HEK293 (cell line): ENCODE measurements at regions not wholly inside any gene's neighbourhood (a gene's known extent, or its start where the extent isn't known, plus 50 kb on each side); places are given as distances from the start of the nearest gene placed in this dataset.
"Not testable (repeated sequence)": the region's sequence is repeated elsewhere in the genome, so short reads cannot be mapped to it uniquely, and the experiment has no call there.

ENCODE experiments used
- CTCF ChIA-PET: fragments of 350-600 bp; formaldehyde crosslinking; extraction: SDS; loops from one replicate; lab custom pipeline; 2021; ENCODE audit warnings: antibody characterized with exemption; lab: Yijun Ruan, JAX
- POLR2A ChIA-PET: fragments of 300-600 bp; formaldehyde crosslinking; extraction: SDS; loops from one replicate; lab custom pipeline; 2020; ENCODE audit warnings: antibody characterized with exemption, inconsistent platforms; lab: Yijun Ruan, JAX
- H3K27ac ChIP-seq: fragments of 200-500 bp; sonication (Bioruptor generic); 2 replicates; pipeline ENCODE4 v1.5.1; 2014; ENCODE audit warnings: low read depth, low read length, control low read depth, inconsistent platforms; ENCODE audit errors: extremely low read depth
- H3K36me3 ChIP-seq, 2 experiments: fragments of 200-500 bp in 1 of 2; sonication (Bioruptor generic) in 1 of 2; 1 replicate in 1 of 2; 2 replicates in 1 of 2; pipeline ENCODE4 v1.5.1; 2014 to 2017; ENCODE audit warnings: inconsistent platforms in 2 of 2, low read length in 2 of 2; ENCODE audit not compliant: control insufficient read depth in 2 of 2, insufficient read depth in 1 of 2
- H3K4me1 ChIP-seq: fragments of 200-500 bp; sonication (Bioruptor generic); 2 replicates; pipeline ENCODE4 v1.5.1; 2014; ENCODE audit warnings: mild to moderate bottlenecking, low read length, inconsistent platforms; ENCODE audit not compliant: control insufficient read depth, insufficient read depth
- H3K4me3 ChIP-seq: 2 replicates; pipeline ENCODE4 v1.5.1; 2011; ENCODE audit warnings: low read depth, mild to moderate bottlenecking, control low read depth, low read length, moderate library complexity
- H3K9me3 ChIP-seq: fragments of 200-500 bp; sonication (Bioruptor generic); 2 replicates; pipeline ENCODE4 v1.5.1; 2014; ENCODE audit warnings: low read depth, low read length, inconsistent platforms; ENCODE audit not compliant: control insufficient read depth, insufficient read depth
- PATZ1 ChIP-seq: fragments of 450-650 bp; formaldehyde crosslinking; IDR thresholded peaks from 2 replicates; pipeline ENCODE4 v1.5.1; 2016; ENCODE audit warnings: missing biosample characterization, missing genetic modification characterization
- REPIN1 ChIP-seq: fragments of 450-650 bp; formaldehyde crosslinking; IDR thresholded peaks from 2 replicates; pipeline ENCODE4 v1.5.1; 2017; ENCODE audit warnings: missing biosample characterization, missing genetic modification characterization, low read depth
- TRIM28 ChIP-seq: IDR thresholded peaks from 2 replicates; pipeline ENCODE4 v1.6.1; 2011; ENCODE audit warnings: low read length, control low read depth, borderline replicate concordance
- ZNF132 ChIP-seq: fragments of 450-650 bp; formaldehyde crosslinking; IDR thresholded peaks from 2 replicates; pipeline ENCODE4 v1.5.1; 2017; ENCODE audit warnings: missing biosample characterization, missing genetic modification characterization, borderline replicate concordance
- ZNF133 ChIP-seq: fragments of 450-650 bp; formaldehyde crosslinking; IDR thresholded peaks from 2 replicates; pipeline ENCODE4 v1.5.1; 2016; ENCODE audit warnings: missing biosample characterization, missing genetic modification characterization
- ZNF155 ChIP-seq: fragments of 450-650 bp; formaldehyde crosslinking; IDR thresholded peaks from 2 replicates; pipeline ENCODE4 v1.5.1; 2016; ENCODE audit warnings: missing biosample characterization, missing genetic modification characterization
- ZNF2 ChIP-seq: fragments of 450-650 bp; formaldehyde crosslinking; IDR thresholded peaks from 2 replicates; pipeline ENCODE4 v1.5.1; 2016; ENCODE audit warnings: missing biosample characterization, missing genetic modification characterization
- ZNF48 ChIP-seq: fragments of 450-650 bp; formaldehyde crosslinking; IDR thresholded peaks from 2 replicates; pipeline ENCODE4 v1.5.1; 2016; ENCODE audit warnings: missing biosample characterization, missing genetic modification characterization
- ZNF549 ChIP-seq: fragments of 450-650 bp; IDR thresholded peaks from 2 replicates; pipeline ENCODE4 v1.5.1; 2018; ENCODE audit warnings: missing biosample characterization, missing genetic modification characterization, mild to moderate bottlenecking, inconsistent platforms, moderate library complexity
- ZNF624 ChIP-seq: fragments of 450-650 bp; formaldehyde crosslinking; IDR thresholded peaks from 2 replicates; pipeline ENCODE4 v1.5.1; 2017; ENCODE audit warnings: missing biosample characterization, missing genetic modification characterization
- ZNF629 ChIP-seq: fragments of 450-650 bp; formaldehyde crosslinking; IDR thresholded peaks from 2 replicates; pipeline ENCODE4 v1.5.1; 2017; ENCODE audit warnings: missing biosample characterization, missing genetic modification characterization
- ZNF664 ChIP-seq: fragments of 450-650 bp; formaldehyde crosslinking; IDR thresholded peaks from 2 replicates; pipeline ENCODE4 v1.5.1; 2016; ENCODE audit warnings: missing biosample characterization, missing genetic modification characterization
- TF ChIP-seq, protein P1 (sequence below): fragments of 450-650 bp; formaldehyde crosslinking; IDR thresholded peaks from 2 replicates; pipeline ENCODE4 v1.5.1; 2016; ENCODE audit warnings: missing biosample characterization, missing genetic modification characterization

- TF ChIP-seq ZNF48 (tag by site-specific recombination): no peak
- TF ChIP-seq ZNF2 (tag by site-specific recombination): no peak
Observed at GRCh38 chr5:155556700-155557099, 543.1 kb downstream of the KIF4B start (continued).

DNA sequence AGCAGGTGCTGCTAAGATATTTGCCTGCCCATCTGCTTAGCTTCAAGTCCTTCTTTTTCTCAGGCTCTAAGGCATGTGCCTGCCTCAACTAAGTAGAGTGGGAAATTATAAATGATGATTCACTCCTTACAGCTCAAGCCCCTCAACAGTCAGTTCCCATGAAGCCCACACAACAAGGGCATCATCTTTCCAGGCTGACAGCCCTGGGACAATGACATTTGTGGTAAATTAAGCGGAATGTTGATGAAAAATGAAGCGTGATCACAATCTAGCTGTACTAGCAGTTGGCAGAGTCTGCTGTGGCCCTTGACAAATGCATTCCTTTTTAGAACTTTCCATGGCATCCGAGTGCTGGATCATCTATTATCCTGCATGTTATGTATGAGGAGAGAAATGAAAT, 548.6 kb downstream of the KIF4B start:
- TF ChIP-seq REPIN1 (tag by site-specific recombination): no peak
- TF ChIP-seq ZNF132 (tag by site-specific recombination): no peak
- no peak for TF ChIP-seq PATZ1 (tag by site-specific recombination)
- TF ChIP-seq, all 188 proteins: peak for 0
- ChIA-PET POLR2A (no interaction called here), CTCF (no interaction called here)
- H3K27ac ChIP-seq: no peak overlapping the region
- H3K4me1 ChIP-seq: no peaks in the 10 kb centered on the region
- H3K36me3 ChIP-seq: no peaks in the 10 kb centered on the region
- no peaks in the 10 kb centered on the region for H3K9me3 ChIP-seq
- H3K4me3 ChIP-seq: no peak overlapping the region

DNA sequence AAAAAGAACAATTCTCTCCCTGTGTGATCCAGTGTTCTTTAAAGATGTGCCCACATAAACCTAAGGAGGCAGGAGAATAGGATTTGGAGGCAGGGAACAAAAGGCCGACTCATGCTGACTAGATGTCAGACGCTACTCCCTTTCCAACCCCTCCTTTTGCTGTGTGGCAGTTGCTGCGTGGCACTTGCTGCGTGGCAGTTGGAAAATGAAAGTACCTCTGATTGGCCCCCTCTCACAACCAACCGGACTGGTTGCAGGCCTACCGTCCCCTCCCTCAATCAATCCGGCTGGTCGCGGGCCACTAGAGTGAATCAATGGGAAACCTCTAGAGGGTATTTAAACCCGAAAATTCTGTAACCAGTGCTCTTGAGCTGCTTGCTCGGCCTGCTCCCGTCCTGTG, 551.0 kb downstream of the KIF4B start:
- Histone ChIP-seq H3K9me3 (no peaks in the 10 kb centered on the region), H3K36me3 (no peaks in the 10 kb centered on the region), H3K4me3 (no peak overlapping the region), H3K4me1 (no peaks in the 10 kb centered on the region), H3K27ac (no peak overlapping the region)
- ChIA-PET CTCF (no interaction called here), POLR2A (no interaction called here)
- no peak for TF ChIP-seq ZNF133 (tag by site-specific recombination)

- no peaks in the 10 kb centered on the region for H3K4me1 ChIP-seq
- no peak overlapping the region for H3K4me3 ChIP-seq
- no peaks in the 10 kb centered on the region for H3K9me3 ChIP-seq
- TF ChIP-seq ZNF624 (tag by site-specific recombination): no peak
- TF ChIP-seq ZNF549 (tag by site-specific recombination): no peak
- TF ChIP-seq, protein P1, sequence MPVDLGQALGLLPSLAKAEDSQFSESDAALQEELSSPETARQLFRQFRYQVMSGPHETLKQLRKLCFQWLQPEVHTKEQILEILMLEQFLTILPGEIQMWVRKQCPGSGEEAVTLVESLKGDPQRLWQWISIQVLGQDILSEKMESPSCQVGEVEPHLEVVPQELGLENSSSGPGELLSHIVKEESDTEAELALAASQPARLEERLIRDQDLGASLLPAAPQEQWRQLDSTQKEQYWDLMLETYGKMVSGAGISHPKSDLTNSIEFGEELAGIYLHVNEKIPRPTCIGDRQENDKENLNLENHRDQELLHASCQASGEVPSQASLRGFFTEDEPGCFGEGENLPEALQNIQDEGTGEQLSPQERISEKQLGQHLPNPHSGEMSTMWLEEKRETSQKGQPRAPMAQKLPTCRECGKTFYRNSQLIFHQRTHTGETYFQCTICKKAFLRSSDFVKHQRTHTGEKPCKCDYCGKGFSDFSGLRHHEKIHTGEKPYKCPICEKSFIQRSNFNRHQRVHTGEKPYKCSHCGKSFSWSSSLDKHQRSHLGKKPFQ: no peak
- TF ChIP-seq TRIM28: no peak
- no peak for TF ChIP-seq ZNF664 (tag by site-specific recombination)
- no peak for TF ChIP-seq ZNF155 (tag by site-specific recombination)
- TF ChIP-seq ZNF629 (tag by site-specific recombination): no peak
- no peak overlapping the region for H3K27ac ChIP-seq
- ChIA-PET POLR2A (no interaction called here), CTCF (no interaction called here)
- no peaks in the 10 kb centered on the region for H3K36me3 ChIP-seq
Observed at GRCh38 chr5:155575861-155576260, 562.3 kb downstream of the KIF4B start.

- POLR2A ChIA-PET, H3K9me3 ChIP-seq, H3K27ac ChIP-seq, CTCF ChIA-PET, H3K4me3 ChIP-seq, H3K4me1 ChIP-seq, H3K36me3 ChIP-seq: not testable (repeated sequence)
Observed at GRCh38 chr5:155586808-155587207, 573.3 kb downstream of the KIF4B start.
